GM19328 (cell line): ENCODE measurements at regions not wholly inside any gene's neighbourhood (a gene's known extent, or its start where the extent isn't known, plus 50 kb on each side); places are given as distances from the start of the nearest gene placed in this dataset.
"Not testable (repeated sequence)": the region's sequence is repeated elsewhere in the genome, so short reads cannot be mapped to it uniquely, and the experiment has no call there.

Source experiments
- ATAC-seq: cut with Tn5 transposase; IDR thresholded peaks from one replicate; pipeline ENCODE4 v1.9.1; 2021; ENCODE audit warnings: mild to moderate bottlenecking, moderate library complexity; ENCODE audit not compliant: unreplicated experiment

GRCh38 chr13:60811581-60811980, 414.6 kb downstream of the TDRD3 start:
- no peak for ATAC-seq

DNA sequence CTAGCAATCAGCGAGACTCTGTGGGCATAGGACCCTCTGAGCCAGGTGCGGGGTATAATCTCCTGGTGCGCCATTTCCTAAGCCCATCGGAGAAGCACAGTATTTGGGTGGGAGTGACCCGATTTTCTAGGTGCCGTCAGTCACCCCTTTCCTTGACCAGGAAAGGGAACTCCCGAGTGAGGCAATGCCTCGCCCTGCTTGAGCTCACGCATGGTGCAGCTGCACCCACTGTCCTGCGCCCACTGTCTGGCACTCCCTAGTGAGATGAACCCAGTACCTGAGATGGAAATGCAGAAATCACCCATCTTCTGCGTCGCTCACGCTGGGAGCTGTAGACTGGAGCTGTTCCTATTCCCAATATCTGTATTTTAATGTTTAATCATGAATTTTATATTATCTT, 408.6 kb downstream of the TDRD3 start:
- ATAC-seq, result not testable (repeated sequence)

GRCh38 chr13:60798503-60798902, 401.5 kb downstream of the TDRD3 start:
- ATAC-seq, result no peak

GRCh38 chr13:60797112-60797511, 400.1 kb downstream of the TDRD3 start:
- ATAC-seq, result no peak

- ATAC-seq, result no peak
Measured at GRCh38 chr13:60794751-60795150, 397.7 kb downstream of the TDRD3 start.

DNA sequence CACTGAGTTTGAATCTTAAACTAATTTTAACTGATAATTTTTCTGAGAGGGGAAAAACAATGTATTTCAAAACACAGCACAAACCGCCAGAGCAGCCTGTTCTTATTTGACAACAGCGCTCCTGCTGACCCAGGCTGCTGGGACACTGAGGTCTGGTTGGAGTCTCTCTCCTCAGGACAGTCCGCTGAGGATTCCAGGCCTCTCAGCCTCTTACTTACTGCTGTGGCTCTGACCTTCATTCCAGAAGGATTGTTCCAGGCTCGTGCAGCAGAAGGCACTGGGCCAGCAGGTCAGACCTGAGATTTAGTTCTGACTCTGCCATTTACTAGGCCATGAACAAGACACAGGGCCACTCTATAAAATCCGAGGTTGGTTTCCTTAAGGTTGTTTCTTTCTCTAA, 393.6 kb downstream of the TDRD3 start:
- ATAC-seq, result no peak

GRCh38 chr13:60788156-60788829, 391.3 kb downstream of the TDRD3 start:
- no peak for ATAC-seq

- no peak for ATAC-seq
Measured at GRCh38 chr13:60787083-60787482, 390.1 kb downstream of the TDRD3 start.

DNA sequence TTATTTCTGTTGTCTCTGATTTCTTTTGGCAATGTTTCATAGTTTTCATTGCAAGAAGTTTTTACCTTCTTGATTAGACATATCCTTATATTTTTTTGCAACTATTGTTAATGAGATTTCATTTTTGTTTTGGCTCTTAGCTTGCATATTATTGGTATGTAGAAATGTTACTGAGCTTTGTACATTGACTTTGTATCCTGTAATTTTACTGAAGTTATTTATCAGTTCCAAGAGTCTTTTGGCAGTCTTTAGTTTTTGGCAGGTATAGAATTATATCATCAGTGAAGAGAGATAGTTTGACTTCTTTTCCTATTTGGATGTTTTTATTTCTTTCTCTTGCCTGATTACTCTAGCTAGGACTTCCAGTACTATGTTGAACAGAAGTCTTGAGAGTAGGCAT, 375.7 kb downstream of the TDRD3 start:
- no peak for ATAC-seq

- no peak for ATAC-seq
Measured at GRCh38 chr13:60765700-60766411, 368.8 kb downstream of the TDRD3 start.

DNA sequence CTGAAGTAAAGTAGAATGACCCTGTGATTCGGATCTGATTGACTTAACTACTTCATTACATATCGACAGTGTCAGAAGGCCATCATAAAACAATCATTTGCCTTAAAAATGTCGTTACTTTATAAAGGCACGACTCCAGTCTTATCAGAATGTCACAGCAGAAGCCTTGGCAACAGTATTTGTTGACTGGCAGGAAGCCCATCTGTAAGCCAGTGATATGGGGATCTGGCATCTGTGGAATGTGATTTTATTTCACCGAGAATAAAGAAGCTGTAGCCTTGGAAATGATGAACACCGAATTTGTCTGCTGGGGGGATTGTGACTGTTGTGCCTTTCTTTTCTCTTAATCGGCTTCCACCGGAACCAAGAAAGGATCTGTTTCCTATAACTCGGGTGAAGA, 362.5 kb downstream of the TDRD3 start:
- no peak for ATAC-seq

GRCh38 chr13:60758637-60759036, 361.6 kb downstream of the TDRD3 start:
- ATAC-seq, result no peak

GRCh38 chr13:60757501-60758215, 360.6 kb downstream of the TDRD3 start:
- no peak for ATAC-seq

DNA sequence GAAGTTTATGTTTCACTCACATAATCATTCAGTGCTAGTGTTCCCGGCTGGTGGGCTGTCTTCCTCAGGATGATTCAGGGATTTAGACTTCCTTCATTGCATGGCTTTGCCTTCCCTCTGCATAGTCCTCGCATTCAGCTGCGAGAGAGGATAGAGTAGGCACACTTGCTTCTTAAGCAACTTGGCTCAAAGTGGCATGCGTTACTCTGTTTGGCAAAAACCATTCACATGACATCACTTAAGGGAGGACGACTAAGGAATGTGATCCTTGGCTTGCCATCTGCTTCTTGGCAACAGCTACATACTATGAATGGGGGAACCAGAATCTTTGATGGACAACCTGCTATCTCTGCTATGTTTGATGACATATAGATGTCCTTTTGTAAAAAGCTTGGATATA, 359.3 kb downstream of the TDRD3 start:
- no peak for ATAC-seq

- no peak for ATAC-seq
Measured at GRCh38 chr13:60755380-60756163, 358.6 kb downstream of the TDRD3 start.

DNA sequence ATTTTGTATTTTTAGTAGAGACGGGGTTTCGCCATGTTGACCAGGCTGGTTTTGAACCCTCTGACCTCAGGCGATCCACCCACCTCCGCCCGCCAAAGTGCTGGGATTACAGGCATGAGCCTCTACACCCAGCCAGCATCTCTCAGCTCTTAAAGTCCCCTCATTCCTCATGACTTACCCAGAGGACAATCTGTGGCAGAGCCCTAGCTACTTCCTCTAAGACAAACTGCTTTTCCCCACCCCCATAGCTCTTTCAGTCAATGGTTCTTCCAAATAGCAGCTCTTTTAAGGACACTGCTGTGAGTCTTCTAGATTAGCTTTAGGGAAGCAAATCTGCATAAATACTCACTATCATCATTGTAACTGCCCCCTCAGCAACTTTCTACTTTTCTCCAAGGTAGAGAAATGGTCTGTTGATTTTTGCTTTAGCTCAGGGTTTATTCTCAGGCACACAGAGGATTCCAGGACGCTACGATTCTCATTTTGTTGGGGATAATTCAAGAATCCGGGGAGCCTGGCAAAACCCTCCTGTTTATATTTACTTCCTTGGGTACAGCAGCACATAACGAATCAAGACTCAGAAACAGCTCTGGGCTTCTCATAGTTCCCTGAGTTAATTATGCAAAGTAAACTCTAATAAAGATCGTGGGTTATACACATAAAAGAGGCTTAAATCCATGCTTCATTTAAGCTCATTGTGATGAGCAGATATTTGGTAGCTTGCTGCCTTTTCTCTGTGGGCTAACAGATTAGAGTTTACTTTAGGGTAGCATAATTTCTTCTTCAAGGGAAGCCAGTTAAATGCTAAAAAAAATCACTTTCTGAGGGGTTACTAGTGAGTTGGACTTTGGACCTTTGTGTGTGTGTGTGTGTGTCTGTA, 357.4 kb downstream of the TDRD3 start:
- ATAC-seq, result no peak

DNA sequence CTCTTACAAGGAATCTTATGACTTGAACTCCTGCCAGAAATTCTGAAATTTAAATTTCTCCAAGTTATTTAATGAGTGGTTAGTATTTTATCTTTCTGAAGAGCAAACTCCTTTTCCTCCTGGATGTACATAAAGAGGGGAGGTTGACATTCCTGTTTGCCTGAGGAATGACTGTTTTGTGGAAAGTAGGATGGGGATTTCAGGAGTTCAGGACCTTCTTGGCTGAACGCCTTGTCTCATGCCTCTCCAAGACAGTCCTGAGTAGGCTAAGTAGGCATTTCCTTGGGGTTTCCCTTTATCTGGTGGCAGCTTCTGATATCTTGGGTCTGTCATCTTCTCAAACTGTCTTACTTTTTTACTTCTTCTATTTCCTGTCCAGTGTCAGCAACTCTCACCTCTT, 356.6 kb downstream of the TDRD3 start:
- ATAC-seq, result no peak

- ATAC-seq, result no peak
Measured at GRCh38 chr13:60745343-60745742, 348.3 kb downstream of the TDRD3 start.

DNA sequence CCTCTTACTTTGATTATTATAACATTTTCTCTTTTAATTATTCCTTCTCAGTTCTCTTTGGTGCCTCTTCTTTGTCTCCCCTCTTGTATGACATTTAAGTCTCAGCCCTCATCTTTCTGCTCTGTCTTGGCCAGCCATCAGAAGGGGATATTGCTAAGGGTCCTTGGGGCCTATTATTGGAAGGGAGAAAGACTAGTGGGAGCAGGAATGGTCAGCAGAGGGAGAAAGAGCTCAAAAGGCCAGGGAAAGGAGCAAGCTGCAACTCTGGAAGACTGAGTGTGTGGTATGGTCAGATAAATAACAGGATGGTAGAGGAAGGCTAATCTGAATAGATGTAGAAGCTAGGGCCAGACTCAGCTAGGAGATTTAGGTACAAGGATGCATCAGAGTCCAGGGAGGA, 336.9 kb downstream of the TDRD3 start:
- no peak for ATAC-seq

- ATAC-seq, result no peak
Measured at GRCh38 chr13:60727140-60727539, 330.1 kb downstream of the TDRD3 start.
